GM12874 (cell line): ENCODE measurements at regions not wholly inside any gene's neighbourhood (a gene's known extent, or its start where the extent isn't known, plus 50 kb on each side); places are given as distances from the start of the nearest gene placed in this dataset.

Experiments used
- TF ChIP-seq, protein P1 (sequence below): IDR thresholded peaks from 2 replicates; pipeline ENCODE4 v1.5.1; 2011; ENCODE audit warnings: low read depth, mild to moderate bottlenecking, control low read depth, low read length, moderate library complexity; ENCODE audit not compliant: insufficient read depth

DNA sequence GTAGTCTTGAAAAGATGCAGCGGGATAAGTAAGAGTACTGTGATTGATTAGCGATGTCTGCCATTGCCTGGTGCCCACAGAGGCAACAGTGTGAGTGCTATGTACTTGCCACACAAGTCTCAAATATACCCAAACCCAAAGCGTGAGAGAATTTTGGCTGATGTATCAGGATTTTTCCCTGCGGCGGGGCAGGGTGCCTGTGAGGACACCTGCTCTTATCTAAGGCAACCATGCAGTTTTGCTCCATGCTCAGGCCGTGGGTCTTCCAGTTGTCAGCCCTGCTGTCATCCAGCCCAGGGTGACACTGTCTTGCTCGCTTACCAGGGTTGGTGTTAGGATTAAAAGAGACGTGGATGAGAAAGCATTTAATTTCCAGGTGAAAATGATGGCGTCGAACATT, 202.7 kb downstream of the PTPRU start:
- TF ChIP-seq, protein P1, sequence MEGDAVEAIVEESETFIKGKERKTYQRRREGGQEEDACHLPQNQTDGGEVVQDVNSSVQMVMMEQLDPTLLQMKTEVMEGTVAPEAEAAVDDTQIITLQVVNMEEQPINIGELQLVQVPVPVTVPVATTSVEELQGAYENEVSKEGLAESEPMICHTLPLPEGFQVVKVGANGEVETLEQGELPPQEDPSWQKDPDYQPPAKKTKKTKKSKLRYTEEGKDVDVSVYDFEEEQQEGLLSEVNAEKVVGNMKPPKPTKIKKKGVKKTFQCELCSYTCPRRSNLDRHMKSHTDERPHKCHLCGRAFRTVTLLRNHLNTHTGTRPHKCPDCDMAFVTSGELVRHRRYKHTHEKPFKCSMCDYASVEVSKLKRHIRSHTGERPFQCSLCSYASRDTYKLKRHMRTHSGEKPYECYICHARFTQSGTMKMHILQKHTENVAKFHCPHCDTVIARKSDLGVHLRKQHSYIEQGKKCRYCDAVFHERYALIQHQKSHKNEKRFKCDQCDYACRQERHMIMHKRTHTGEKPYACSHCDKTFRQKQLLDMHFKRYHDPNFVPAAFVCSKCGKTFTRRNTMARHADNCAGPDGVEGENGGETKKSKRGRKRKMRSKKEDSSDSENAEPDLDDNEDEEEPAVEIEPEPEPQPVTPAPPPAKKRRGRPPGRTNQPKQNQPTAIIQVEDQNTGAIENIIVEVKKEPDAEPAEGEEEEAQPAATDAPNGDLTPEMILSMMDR, result no peak

DNA sequence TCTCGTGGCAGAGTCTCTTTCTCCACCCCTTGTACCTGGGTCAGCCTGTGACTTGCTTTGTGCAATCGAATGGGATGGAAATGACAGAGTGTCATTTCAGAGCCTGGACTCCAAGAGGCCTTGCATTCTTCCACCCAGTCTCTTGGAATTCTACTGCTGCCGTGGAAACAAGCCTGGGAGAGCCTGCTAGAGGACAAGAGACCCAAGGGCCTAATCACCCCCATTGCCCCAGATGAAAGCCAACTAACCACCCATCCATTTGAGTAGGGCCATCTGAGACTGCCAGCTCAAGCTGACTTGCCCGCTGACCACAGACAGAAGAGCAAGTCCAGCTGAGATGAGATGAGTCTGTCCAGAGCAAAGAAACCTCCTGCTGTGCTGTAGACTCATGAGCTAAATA, 201.6 kb downstream of the PTPRU start:
- TF ChIP-seq, protein P1, result no peak

DNA sequence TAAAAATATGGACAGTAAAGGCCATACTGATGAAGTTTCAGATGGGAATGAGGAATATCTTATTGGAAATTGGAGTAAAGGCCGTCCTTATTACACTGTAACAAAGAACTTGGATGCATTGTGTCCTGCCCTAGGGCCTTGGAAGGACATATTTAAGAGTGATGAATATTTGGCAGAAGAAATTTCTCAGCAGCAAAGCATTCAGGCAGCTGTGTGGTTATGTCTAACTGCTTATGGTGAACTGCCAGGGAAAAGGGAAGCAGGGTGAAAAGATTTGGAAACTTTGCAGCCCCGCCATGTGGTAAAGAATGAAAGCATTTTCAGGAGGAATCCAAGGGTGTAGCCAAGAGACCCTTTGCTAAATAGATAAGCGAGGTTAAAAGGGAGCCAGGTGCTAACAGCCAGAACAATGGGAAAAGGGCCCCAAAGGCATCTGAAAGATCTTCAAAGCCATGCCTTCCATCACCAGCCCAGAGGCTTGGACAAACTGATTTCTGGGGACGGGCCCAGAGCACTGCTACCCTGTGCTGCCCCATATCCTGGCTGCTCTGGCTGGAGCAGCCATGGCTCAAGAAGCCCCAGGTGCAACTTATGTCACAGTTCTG, 200.0 kb downstream of the PTPRU start:
- TF ChIP-seq, protein P1, result no peak

DNA sequence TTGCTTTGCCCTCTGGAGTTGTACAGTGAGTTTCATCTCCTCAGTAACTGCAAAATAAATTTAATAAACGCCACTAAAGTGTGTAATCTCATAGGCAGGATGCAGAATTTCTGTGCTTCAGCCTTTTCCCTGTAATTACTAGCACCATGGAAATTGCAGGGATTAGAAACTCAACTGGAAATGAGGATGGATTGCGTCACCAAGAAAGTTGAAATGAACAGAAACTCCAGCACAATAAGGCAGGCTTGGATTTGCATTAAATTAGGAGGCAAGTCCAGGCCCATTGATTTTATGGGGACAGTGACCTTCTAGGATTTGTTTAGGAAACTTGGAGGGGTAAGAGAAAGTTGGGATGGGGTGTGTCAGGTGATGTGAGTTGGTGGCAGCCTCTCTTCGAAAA, 197.5 kb downstream of the PTPRU start:
- TF ChIP-seq, protein P1, result no peak

DNA sequence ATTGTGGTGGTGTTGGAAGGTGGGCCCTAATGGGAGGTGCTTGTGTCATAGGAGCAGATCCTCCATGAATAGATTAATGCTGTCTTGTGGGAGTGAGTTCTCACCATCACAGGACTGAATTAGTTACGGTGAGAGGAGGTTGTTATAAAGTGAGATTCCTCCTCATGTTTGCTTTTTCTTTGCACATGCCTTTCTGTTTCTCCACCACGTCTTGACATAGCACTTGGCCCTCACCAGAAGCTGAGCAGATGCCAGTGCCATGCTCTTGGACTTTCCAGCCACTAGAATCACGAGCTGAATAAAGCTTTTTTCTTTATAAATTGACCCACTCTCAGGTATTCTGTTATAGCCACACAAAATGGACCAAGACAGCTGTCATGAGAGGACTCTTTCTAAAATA, 194.8 kb downstream of the PTPRU start:
- TF ChIP-seq, protein P1, result no peak

DNA sequence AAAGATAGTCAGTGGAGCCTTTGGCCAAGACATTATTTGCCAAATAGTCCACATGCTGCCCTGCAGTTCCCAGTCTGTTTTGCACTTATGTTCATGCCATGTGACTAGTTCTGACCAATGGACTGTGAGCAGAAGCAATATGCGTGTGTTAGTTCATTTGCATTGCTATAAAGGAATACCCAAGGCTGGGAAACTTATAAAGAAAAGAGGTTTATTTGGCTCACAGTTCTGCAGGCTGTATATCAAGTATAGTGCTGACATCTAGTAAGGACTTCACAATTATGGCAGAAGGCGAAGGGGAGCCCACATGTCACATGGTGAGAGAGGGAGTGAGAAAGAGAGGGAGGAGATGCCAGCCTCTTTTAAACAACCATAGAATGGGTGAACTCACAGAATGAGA, 193.3 kb downstream of the PTPRU start:
- TF ChIP-seq, protein P1, result no peak

DNA sequence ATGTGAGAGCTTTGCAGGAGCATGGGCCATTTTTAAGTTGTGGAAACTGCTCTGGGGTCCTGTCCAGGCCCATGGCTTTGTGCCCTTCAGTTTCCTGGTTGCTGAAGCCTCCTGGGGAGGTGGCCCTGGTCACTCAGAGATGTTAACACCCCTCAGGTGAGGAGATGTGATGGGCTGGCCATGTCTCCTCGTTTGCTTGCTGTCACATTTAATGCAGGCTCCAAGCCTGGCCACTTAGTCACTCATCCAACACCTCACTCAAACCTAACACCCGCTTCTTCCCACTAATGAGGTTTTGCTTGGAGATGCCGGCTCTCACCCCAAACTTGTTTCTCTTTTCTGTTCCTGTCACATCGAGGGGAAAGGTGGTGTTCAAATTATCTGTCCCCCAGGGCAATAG, 192.7 kb downstream of the PTPRU start:
- TF ChIP-seq, protein P1, result no peak
